Calu3 (cell line): ENCODE measurements at regions not wholly inside any gene's neighbourhood (a gene's known extent, or its start where the extent isn't known, plus 50 kb on each side); places are given as distances from the start of the nearest gene placed in this dataset.

Source experiments
- BruUV-seq: library from RNA; stranded (reverse); fragments of 400-500 nt; replicated peaks from 2 replicates; lab custom pipeline; 2021; lab: Mats Ljungman, UMichigan
- CTCF ChIA-PET: fragments of 300-600 bp; sonication (Branson Sonifier 250); formaldehyde crosslinking; loops from one replicate; lab custom pipeline; 2022; ENCODE audit warnings: antibody characterized with exemption; lab: Charles Lee
- DNase-seq: peaks from one replicate; pipeline ENCODE4 v3.0.0; 2022
- H3K27ac Mint-ChIP-seq: one replicate; pipeline ENCODE4 v1.8.0; 2022; ENCODE audit warnings: mixed read lengths; ENCODE audit not compliant: unreplicated experiment
- H3K27me3 Mint-ChIP-seq: one replicate; pipeline ENCODE4 v1.8.0; 2022; ENCODE audit warnings: mixed read lengths; ENCODE audit not compliant: unreplicated experiment
- H3K36me3 Mint-ChIP-seq: one replicate; pipeline ENCODE4 v1.8.0; 2022; ENCODE audit warnings: mild to moderate bottlenecking, moderate library complexity, mixed read lengths; ENCODE audit not compliant: insufficient read depth, unreplicated experiment
- H3K4me1 Mint-ChIP-seq: one replicate; pipeline ENCODE4 v1.8.0; 2022; ENCODE audit warnings: mild to moderate bottlenecking, low read depth, mixed read lengths; ENCODE audit not compliant: unreplicated experiment
- H3K4me3 Mint-ChIP-seq: one replicate; pipeline ENCODE4 v1.8.0; 2022; ENCODE audit warnings: mild to moderate bottlenecking, low read depth, moderate library complexity, mixed read lengths; ENCODE audit not compliant: unreplicated experiment
- H3K9me3 Mint-ChIP-seq: one replicate; pipeline ENCODE4 v1.8.0; 2022; ENCODE audit warnings: low read depth, mixed read lengths; ENCODE audit not compliant: unreplicated experiment
- intact Hi-C: fragments of 100-400 bp; cut with micrococcal nuclease; formaldehyde crosslinking; loops from one replicate; pipeline ENCODE4 v1.10.0; 2022; ENCODE audit not compliant: unreplicated experiment
- TF ChIP-seq, protein P1 (sequence below): fragments of 200-600 bp; IDR thresholded peaks from one replicate; pipeline ENCODE4 v1.8.0; 2022; ENCODE audit warnings: antibody characterized with exemption; ENCODE audit not compliant: unreplicated experiment

DNA sequence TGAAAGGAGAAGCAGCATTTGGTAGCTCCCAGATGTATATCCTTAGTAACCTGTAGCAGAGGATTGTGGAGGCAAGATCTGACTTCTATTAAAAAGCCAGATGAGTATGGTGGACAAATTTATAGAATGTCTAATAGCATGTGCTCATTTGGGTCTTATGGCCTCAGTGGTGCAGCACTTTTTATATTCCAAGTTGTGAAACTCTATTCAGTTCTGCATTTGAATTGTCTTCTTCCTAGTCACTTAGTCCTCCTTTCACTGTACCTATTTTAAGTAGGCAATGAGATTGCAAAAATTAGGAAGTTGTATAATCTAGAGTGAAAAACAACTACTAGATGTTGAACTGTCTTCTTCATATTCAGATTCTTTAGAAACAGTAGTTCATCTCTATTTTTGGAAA is 412.5 kb upstream of the PCDH9 start:
- Mint-ChIP-seq H3K9me3 (peaks cover 4% of the 10 kb centered on the region), H3K27me3 (no peaks in the 10 kb centered on the region), H3K4me3 (no peak overlapping the region), H3K36me3 (no peaks in the 10 kb centered on the region), H3K4me1 (no peaks in the 10 kb centered on the region), H3K27ac (no peak overlapping the region)
- intact Hi-C loops = no loop called here
- BruUV-seq = no TSS peak
- TF ChIP-seq, protein P1, sequence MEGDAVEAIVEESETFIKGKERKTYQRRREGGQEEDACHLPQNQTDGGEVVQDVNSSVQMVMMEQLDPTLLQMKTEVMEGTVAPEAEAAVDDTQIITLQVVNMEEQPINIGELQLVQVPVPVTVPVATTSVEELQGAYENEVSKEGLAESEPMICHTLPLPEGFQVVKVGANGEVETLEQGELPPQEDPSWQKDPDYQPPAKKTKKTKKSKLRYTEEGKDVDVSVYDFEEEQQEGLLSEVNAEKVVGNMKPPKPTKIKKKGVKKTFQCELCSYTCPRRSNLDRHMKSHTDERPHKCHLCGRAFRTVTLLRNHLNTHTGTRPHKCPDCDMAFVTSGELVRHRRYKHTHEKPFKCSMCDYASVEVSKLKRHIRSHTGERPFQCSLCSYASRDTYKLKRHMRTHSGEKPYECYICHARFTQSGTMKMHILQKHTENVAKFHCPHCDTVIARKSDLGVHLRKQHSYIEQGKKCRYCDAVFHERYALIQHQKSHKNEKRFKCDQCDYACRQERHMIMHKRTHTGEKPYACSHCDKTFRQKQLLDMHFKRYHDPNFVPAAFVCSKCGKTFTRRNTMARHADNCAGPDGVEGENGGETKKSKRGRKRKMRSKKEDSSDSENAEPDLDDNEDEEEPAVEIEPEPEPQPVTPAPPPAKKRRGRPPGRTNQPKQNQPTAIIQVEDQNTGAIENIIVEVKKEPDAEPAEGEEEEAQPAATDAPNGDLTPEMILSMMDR = no peak
- DNase-seq = no peak
- CTCF ChIA-PET = no interaction called here

DNA sequence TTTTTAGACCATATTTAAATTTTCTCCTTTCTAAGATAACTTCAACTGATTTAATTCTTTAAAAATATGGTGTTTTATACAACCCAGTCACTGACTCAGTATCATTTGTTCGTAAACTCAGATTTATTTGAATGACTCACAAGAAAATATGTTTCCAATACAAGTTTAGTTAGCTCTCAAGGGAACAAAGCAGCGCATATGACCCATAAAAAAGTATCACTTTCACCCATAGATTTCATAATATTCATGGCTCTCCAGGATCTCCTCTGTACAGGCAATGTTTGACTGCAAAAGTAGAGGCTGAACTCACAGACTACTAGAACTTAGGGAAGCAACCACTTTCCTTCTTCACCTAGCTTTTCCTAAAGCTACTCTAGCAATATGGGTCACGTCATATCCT is 405.6 kb upstream of the PCDH9 start:
- CTCF ChIA-PET = no interaction called here
- no peak overlapping the region for H3K27ac Mint-ChIP-seq
- intact Hi-C loops = no loop called here

DNA sequence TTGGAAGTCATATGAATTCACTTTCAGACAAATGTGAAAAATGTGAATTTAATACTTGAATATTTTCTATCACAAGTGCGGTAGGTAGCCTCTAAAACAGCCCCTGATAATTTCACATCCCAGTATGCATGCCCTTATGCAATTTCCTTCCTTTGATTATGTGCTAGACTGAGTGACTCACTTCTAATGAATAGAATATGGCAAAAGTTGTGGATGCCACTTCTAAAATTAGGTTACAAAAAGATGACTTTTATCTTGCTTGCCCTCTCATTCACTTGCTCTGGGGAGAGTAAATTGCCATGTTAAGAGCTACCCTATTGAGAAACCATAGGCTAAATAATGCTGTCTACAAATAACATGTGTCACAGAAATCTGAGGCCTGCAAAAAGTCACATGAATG is 402.5 kb upstream of the PCDH9 start:
- Mint-ChIP-seq H3K36me3 (no peaks in the 10 kb centered on the region), H3K27me3 (no peaks in the 10 kb centered on the region), H3K4me3 (no peak overlapping the region), H3K9me3 (peaks cover 1% of the 10 kb centered on the region), H3K27ac (no peak overlapping the region), H3K4me1 (no peaks in the 10 kb centered on the region)
- BruUV-seq = no TSS peak
- DNase-seq = no peak
- TF ChIP-seq, protein P1 = no peak
- intact Hi-C loops = no loop called here
- CTCF ChIA-PET = no interaction called here

More for the DNA sequence above, 405.6 kb upstream of the PCDH9 start:
- Mint-ChIP-seq H3K36me3 (no peaks in the 10 kb centered on the region), H3K4me3 (no peak overlapping the region), H3K9me3 (peaks cover 2% of the 10 kb centered on the region), H3K4me1 (no peaks in the 10 kb centered on the region), H3K27me3 (no peaks in the 10 kb centered on the region)
- BruUV-seq = no TSS peak
- TF ChIP-seq, protein P1 = no peak
- no peak for DNase-seq

DNA sequence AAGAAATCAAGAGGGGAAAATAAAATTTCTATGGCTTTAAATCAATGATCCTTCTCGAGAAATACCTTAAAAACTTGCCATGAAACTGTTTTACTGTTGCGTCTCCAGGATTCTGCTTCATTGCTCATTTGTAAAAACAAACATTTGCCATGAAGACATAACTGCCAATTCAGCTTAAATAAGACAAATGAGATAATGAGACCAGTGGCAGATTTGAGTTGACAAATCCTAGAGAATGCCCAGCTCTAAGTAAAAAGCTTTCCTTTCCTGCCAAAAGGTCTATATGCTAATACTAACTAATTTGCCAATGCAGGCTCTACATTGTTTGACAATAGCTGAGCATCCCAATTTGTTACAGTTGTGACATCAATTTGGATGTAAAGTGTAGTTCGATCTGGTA is 400.5 kb upstream of the PCDH9 start:
- Mint-ChIP-seq H3K9me3 (no peaks in the 10 kb centered on the region), H3K36me3 (no peaks in the 10 kb centered on the region), H3K27me3 (no peaks in the 10 kb centered on the region), H3K4me1 (no peaks in the 10 kb centered on the region), H3K27ac (no peak overlapping the region), H3K4me3 (no peak overlapping the region)
- intact Hi-C loops = no loop called here
- CTCF ChIA-PET = no interaction called here
- no peak for DNase-seq
- TF ChIP-seq, protein P1 = no peak
- BruUV-seq = no TSS peak
